Left renal cortex interstitium (tissue), 4 donors: ENCODE measurements at regions not wholly inside any gene's neighbourhood (a gene's known extent, or its start where the extent isn't known, plus 50 kb on each side); places are given as distances from the start of the nearest gene placed in this dataset.

Source experiments
- DNase-seq, 4 donors: peaks; one replicate each; pipeline ENCODE4 v3.0.0-alpha.2; 2013; ENCODE audit warnings: low read depth in 4 of 4, low spot score in 2 of 4, missing footprints in 1 of 4

- no peak for DNase-seq
Measured at GRCh38 chr13:73388586-73388985, 329.8 kb downstream of the KLF5 start.

GRCh38 chr13:73387318-73387717, 328.5 kb downstream of the KLF5 start:
- DNase-seq, result no peak

- DNase-seq, result no peak
Measured at GRCh38 chr13:73385848-73386247, 327.0 kb downstream of the KLF5 start.

GRCh38 chr13:73372666-73373627, 314.1 kb downstream of the KLF5 start:
- DNase-seq, result no peak

- no peak for DNase-seq
Measured at GRCh38 chr13:73370066-73370465, 311.3 kb downstream of the KLF5 start.

- no peak for DNase-seq
Measured at GRCh38 chr13:73369095-73369494, 310.3 kb downstream of the KLF5 start.

- no peak for DNase-seq
Measured at GRCh38 chr13:73368608-73369007, 309.8 kb downstream of the KLF5 start.

GRCh38 chr13:73367886-73368285, 309.1 kb downstream of the KLF5 start:
- no peak for DNase-seq

- DNase-seq, result no peak
Measured at GRCh38 chr13:73366241-73366640, 307.4 kb downstream of the KLF5 start.

- no peak for DNase-seq
Measured at GRCh38 chr13:73365681-73366080, 306.9 kb downstream of the KLF5 start.

- no peak for DNase-seq
Measured at GRCh38 chr13:73365252-73365651, 306.4 kb downstream of the KLF5 start.

GRCh38 chr13:73364736-73365135, 305.9 kb downstream of the KLF5 start:
- no peak for DNase-seq

GRCh38 chr13:73358606-73359095, 299.8 kb downstream of the KLF5 start:
- DNase-seq, result no peak

- no peak for DNase-seq
Measured at GRCh38 chr13:73355134-73355533, 296.3 kb downstream of the KLF5 start.

GRCh38 chr13:73351730-73352129, 292.9 kb downstream of the KLF5 start:
- no peak for DNase-seq

- no peak for DNase-seq
Measured at GRCh38 chr13:73341748-73342147, 282.9 kb downstream of the KLF5 start.

GRCh38 chr13:73340069-73340468, 281.3 kb downstream of the KLF5 start:
- DNase-seq, result no peak

- no peak for DNase-seq
Measured at GRCh38 chr13:73339086-73339485, 280.3 kb downstream of the KLF5 start.

GRCh38 chr13:73338389-73338788, 279.6 kb downstream of the KLF5 start:
- no peak for DNase-seq

GRCh38 chr13:73337532-73337931, 278.7 kb downstream of the KLF5 start:
- no peak for DNase-seq

GRCh38 chr13:73336773-73337172, 278.0 kb downstream of the KLF5 start:
- DNase-seq, result no peak

- DNase-seq, result no peak
Measured at GRCh38 chr13:73335944-73336343, 277.1 kb downstream of the KLF5 start.
